ENCODE measurements at regions not wholly inside any gene's neighbourhood (a gene's known extent, or its start where the extent isn't known, plus 50 kb on each side); places are given as distances from the start of the nearest gene placed in this dataset.

DNA sequence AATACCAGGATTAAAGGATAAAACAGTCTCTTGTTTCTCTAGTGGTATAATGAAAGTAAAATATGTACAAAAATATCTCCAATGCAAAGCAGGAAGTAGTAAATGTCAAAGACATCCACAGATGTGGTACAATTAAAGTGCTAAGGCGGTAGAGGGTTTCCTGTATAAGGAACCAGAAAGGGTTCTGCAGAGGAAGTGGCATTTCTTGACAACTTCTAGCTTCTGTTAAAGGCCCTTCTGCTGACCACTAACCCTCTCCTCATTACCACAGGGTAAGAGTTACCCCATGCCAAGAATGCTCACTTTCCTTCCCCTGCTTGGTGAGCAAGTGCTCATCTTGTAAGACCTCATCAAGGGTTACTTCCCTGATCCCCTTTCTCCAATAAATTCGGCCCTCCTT, 883.6 kb upstream of the NR2F2 start:
- TF ChIP-seq, protein P1, sequence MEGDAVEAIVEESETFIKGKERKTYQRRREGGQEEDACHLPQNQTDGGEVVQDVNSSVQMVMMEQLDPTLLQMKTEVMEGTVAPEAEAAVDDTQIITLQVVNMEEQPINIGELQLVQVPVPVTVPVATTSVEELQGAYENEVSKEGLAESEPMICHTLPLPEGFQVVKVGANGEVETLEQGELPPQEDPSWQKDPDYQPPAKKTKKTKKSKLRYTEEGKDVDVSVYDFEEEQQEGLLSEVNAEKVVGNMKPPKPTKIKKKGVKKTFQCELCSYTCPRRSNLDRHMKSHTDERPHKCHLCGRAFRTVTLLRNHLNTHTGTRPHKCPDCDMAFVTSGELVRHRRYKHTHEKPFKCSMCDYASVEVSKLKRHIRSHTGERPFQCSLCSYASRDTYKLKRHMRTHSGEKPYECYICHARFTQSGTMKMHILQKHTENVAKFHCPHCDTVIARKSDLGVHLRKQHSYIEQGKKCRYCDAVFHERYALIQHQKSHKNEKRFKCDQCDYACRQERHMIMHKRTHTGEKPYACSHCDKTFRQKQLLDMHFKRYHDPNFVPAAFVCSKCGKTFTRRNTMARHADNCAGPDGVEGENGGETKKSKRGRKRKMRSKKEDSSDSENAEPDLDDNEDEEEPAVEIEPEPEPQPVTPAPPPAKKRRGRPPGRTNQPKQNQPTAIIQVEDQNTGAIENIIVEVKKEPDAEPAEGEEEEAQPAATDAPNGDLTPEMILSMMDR (conservative IDR thresholded peaks at IDR 0.05 in 1 of 2, IDR thresholded peaks at IDR 0.05 in 1 of 2; ENCODE audit: low read depth in 1 of 2, low read length in 2 of 2) = no peak
- TF ChIP-seq EZH2 (IDR thresholded peaks at IDR 0.05; ENCODE audit: low read length, missing control alignments) = no peak

Measured in fibroblast of lung (primary cell).